GM12875 (cell line): ENCODE measurements at regions not wholly inside any gene's neighbourhood (a gene's known extent, or its start where the extent isn't known, plus 50 kb on each side); places are given as distances from the start of the nearest gene placed in this dataset.

Source experiments
- H3K4me3 ChIP-seq: one replicate; pipeline ENCODE4 v1.5.1; 2011; ENCODE audit warnings: low read depth, low read length, control low read depth
- TF ChIP-seq, protein P1 (sequence below): IDR thresholded peaks from 2 replicates; pipeline ENCODE4 v1.5.1; 2011; ENCODE audit warnings: low read depth, mild to moderate bottlenecking, control low read depth, inconsistent platforms, low read length, moderate library complexity, borderline replicate concordance; ENCODE audit not compliant: insufficient read depth

DNA sequence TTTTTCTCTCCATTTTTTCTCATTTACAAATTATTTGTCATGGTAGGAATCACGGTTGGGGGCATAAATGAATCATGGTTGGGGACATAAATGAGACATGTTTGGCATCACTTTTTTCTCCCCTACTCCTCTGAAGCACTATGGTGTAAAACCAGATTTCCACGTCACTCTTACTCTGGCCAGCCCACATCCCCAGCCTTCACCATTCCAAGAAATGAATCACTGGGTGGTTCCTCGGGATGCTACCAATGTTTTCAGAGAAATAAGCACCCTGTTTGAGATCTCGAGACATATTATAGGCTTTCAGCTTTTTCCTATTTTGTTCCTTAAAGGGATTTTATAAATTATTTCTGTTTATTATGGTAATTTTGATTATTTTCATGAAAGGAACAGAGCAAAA lies 155.0 kb upstream of the SLC8A1 start:
- TF ChIP-seq, protein P1, sequence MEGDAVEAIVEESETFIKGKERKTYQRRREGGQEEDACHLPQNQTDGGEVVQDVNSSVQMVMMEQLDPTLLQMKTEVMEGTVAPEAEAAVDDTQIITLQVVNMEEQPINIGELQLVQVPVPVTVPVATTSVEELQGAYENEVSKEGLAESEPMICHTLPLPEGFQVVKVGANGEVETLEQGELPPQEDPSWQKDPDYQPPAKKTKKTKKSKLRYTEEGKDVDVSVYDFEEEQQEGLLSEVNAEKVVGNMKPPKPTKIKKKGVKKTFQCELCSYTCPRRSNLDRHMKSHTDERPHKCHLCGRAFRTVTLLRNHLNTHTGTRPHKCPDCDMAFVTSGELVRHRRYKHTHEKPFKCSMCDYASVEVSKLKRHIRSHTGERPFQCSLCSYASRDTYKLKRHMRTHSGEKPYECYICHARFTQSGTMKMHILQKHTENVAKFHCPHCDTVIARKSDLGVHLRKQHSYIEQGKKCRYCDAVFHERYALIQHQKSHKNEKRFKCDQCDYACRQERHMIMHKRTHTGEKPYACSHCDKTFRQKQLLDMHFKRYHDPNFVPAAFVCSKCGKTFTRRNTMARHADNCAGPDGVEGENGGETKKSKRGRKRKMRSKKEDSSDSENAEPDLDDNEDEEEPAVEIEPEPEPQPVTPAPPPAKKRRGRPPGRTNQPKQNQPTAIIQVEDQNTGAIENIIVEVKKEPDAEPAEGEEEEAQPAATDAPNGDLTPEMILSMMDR = no peak
- H3K4me3 ChIP-seq = no peak overlapping the region

DNA sequence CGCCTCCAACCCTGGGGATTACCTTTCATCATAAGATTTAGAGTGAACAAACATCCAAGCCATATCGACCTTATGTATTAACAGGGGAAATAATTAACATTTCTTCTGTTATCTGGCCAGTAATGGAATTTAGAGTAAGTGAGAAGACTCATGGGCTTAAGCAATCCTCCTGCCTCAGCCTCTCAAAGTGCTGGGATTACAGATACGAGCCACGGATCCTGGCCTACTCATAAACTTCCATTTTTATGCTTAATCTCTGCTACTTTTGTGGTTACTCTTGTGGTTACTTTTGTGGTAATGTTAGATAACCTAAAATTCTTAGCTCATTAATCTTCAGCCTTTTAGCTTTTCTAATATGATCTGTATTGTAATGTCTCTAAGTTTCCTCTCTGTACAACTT lies 159.3 kb upstream of the SLC8A1 start:
- H3K4me3 ChIP-seq = no peak overlapping the region
- TF ChIP-seq, protein P1 = no peak

DNA sequence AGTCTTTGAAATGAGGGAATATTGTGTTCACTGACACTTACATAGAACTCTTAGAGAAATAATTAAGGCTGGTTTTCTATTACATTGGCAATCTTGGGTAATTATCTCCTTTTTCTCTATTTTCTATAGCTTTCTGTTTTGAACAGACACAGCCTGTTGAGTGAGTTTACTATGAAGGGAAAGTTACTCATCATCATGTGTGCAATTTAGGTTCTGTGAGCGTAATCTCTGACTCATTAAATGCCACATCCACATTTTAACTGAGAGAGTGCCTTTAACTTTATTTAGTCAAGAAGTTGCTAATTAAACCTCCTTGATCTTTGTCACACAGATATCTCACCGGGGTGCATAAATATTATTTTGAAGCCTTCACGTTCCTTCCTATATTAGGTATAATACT lies 174.0 kb upstream of the SLC8A1 start:
- H3K4me3 ChIP-seq = no peak overlapping the region
- TF ChIP-seq, protein P1 = no peak

DNA sequence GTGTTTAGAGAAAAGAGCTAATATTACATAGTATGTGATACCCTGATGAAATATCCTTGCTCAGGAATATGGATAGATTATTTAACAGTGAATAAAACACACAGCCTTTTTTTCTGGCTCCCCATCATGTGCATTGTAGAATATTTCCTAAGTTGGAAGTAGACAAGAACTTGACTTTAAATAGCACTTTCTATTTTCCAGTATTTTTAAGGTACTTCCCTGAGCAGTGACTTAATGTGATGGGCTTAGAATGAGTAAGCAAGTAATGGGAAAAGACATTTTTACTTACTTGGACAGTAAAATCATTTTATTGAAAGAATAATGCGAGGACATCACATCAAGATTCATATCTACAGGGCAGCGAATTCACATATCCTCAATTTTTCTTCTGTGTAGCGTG lies 176.7 kb upstream of the SLC8A1 start:
- TF ChIP-seq, protein P1 = no peak

DNA sequence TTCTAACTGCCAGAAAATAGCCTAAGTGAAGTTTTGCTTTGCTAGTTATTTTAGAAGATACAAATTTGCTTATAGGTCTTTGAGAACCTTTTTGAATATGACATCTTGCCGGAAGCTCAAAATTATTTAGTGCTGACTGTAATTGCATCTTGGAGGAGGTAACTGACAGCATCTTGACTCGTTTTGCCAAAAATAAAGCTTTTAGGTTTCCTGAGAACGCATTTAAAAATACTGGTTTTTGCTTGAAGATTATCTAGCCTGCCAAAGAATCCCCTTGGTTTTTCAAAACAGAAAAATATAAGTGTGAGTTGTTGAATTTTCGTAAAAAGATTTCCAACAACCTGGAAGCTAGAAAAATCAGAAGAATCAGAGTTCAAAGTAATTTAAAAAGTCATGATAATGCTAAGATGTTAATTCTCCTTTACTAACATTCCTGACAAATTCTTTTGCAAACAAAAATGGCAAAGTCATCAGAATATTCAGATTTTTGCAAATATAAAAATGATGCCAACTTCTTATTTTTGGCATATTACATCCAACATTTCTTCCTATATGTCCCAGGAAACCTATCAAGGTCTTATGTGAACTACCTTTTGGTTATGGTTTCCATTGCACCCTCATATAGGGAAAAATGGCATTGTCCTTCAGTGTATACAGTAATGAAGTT lies 178.0 kb upstream of the SLC8A1 start:
- TF ChIP-seq, protein P1 = no peak
- no peak overlapping the region for H3K4me3 ChIP-seq

More for the DNA sequence above, 176.7 kb upstream of the SLC8A1 start:
- no peak overlapping the region for H3K4me3 ChIP-seq

DNA sequence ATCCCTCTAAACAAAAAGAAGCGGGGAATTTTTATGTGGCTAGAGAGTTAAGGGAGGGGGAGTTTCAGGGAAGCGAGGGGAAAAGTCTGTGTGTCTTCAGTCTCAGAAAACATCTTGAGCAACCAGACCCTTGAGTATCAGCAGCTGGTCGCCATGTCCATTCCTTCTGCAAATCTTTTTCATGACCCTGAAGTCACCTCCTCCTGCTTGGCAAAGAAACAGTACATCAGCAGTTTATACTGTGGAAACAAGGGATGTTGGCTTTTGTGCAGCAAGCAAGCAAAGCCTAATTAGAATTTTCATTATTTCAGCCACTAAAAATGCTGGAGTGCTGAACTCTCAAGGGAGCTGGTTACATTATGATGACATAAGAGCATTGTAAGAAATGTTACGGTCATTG lies 187.4 kb upstream of the SLC8A1 start:
- H3K4me3 ChIP-seq = no peak overlapping the region
- TF ChIP-seq, protein P1 = no peak

DNA sequence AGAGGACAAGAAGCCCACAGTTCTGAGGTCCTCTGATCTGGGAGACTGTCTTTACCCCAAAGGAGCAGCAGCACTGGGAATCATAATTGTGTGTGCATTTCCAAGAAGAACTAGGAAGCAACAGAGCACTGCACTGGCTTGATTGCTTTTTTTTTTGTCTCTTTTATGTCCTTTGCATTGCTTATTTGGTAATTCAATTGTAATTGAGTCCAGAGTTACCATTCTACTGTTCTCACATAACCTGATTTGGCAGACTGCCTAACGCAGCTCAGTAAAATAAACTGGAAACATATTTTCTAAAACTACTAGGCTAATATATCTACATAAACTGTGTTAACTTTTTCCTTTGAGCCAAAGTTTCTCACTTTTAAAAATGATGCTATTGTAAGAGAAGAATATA lies 190.3 kb upstream of the SLC8A1 start:
- no peak overlapping the region for H3K4me3 ChIP-seq
- TF ChIP-seq, protein P1 = no peak
